ENCODE measurements at regions not wholly inside any gene's neighbourhood (a gene's known extent, or its start where the extent isn't known, plus 50 kb on each side); places are given as distances from the start of the nearest gene placed in this dataset.

- TF ChIP-seq CTCF (conservative IDR thresholded peaks at IDR 0.05; ENCODE audit: low read depth in 2 of 2), result no peak
- no peak for TF ChIP-seq ZNF462 (CRISPR knock-in tag; IDR thresholded peaks at IDR 0.05)
- no peak for TF ChIP-seq EZH2phosphoT487 (IDR thresholded peaks at IDR 0.05; ENCODE audit: unreplicated experiment)
- no peak for TF ChIP-seq ZNF331 (CRISPR knock-in tag; IDR thresholded peaks at IDR 0.05; ENCODE audit: low read depth)
Observed at GRCh38 chr16:54806881-54807360, 123.7 kb upstream of the IRX5 start (continued).

- H3K9me2 ChIP-seq (ENCODE audit: insufficient read depth), result peaks cover 6% of the 10 kb centered on the region; the same call in 1 of the 2 replicates
- H3K4me2 ChIP-seq, result no peak overlapping the region
- ATAC-seq, result no peak
- TF ChIP-seq REST (IDR thresholded peaks at IDR 0.05; ENCODE audit: unreplicated experiment) (no peak), JUNB (IDR thresholded peaks at IDR 0.05; ENCODE audit: unreplicated experiment) (no peak), POLR2AphosphoS5 (IDR thresholded peaks at IDR 0.05; ENCODE audit: low read depth) (no peak), EZH2phosphoT487 (IDR thresholded peaks at IDR 0.05; ENCODE audit: unreplicated experiment) (no peak), NANOG (IDR thresholded peaks at IDR 0.05; ENCODE audit: borderline replicate concordance) (no peak)
- Mint-ChIP-seq H3K36me3 (ENCODE audit: low read depth) (no peaks in the 10 kb centered on the region), H3K4me3 (no peak overlapping the region), H3K27ac (no peak overlapping the region), H3K27me3 (ENCODE audit: insufficient read depth, low read depth, poor library complexity) (no peaks in the 10 kb centered on the region), H3K4me1 (peaks cover 10% of the 10 kb centered on the region), H3K9me3 (no peaks in the 10 kb centered on the region; the same call in 2 of the 3 replicates)
- H4K20me1 ChIP-seq (replicated peaks; ENCODE audit: insufficient read depth), result no peaks in the 10 kb centered on the region
- H3K79me2 ChIP-seq (replicated peaks; ENCODE audit: insufficient read depth), result no peaks in the 10 kb centered on the region
- H3K4me1 ChIP-seq (ENCODE audit: insufficient read depth), result peaks cover 21% of the 10 kb centered on the region
- H3F3A ChIP-seq (replicated peaks; ENCODE audit: low read depth), result no peaks in the 10 kb centered on the region
- H3K4me3 ChIP-seq, result no peak overlapping the region
- DNase-seq (ENCODE audit: low spot score), result no peak
- H3K27ac ChIP-seq (ENCODE audit: low read depth), result no peak overlapping the region
- H2AFZ ChIP-seq, result no peak overlapping the region
- H3K36me3 ChIP-seq (ENCODE audit: insufficient read depth), result no peaks in the 10 kb centered on the region
- H3K27me3 ChIP-seq (ENCODE audit: insufficient read depth), result no peaks in the 10 kb centered on the region
Observed at GRCh38 chr16:54806378-54806777, 124.3 kb upstream of the IRX5 start.
